T47D (cell line): ENCODE measurements at regions not wholly inside any gene's neighbourhood (a gene's known extent, or its start where the extent isn't known, plus 50 kb on each side); places are given as distances from the start of the nearest gene placed in this dataset.

ENCODE experiments used
- DNase-seq, 2 experiments: peaks; one replicate each; pipeline versions ENCODE4 v3.0.0 to v3.0.0-alpha.2; 2011 to 2012; ENCODE audit warnings: low read depth in 1 of 2, low spot score in 1 of 2
- JUND ChIP-seq: IDR thresholded peaks from 2 replicates; pipeline ENCODE4 v1.6.1; 2012; ENCODE audit warnings: low read depth
- in situ Hi-C: cut with HindIII; loops from 2 replicates; pipeline ENCODE4 v1.10.0; 2016; ENCODE audit warnings: low sequenced_read_pairs, low pct_unique_long_range_greater_than_20kb

DNA sequence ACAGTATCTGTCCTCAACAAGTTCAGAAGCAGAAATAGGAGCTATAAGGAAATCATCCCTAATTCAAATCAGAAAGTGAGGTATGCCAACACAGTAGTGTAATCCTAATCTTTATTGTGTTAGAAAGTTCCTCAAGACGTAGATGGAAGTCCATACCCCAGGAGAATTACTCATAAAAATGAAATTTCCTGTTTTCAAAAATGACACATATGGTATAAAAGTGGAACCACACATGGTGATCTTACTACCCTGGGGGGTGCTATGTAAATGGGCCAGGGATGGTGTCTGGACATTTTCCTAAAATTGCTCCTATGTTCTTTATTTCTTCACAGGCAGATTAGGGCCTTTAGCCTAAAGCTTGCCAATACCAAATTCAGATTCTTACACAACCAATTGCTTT is 204.1 kb downstream of the ARRDC4 start:
- no peak for TF ChIP-seq JUND
- in situ Hi-C loops, result no loop called here
- DNase-seq, result no peak

DNA sequence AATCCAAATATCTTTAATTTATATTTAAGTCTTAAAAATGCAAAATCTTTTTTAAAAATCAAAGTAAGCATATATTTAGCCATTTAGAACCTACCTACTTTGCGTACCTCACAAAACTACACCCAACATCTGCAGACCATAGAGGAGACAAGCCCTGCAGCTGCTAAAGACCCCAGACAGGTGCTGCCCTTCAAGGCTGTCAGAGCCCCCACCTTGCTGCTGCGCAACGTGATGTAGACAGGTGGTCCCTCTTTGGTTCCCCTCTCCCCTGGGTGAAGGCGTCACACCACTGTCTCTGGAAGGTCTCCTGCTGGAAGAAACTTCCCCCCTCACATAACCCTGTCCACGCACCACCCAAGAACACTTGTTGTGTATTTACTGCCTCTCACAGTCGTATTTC is 204.5 kb downstream of the ARRDC4 start:
- no peak for DNase-seq
- no peak for TF ChIP-seq JUND
- in situ Hi-C loops, result no loop called here

DNA sequence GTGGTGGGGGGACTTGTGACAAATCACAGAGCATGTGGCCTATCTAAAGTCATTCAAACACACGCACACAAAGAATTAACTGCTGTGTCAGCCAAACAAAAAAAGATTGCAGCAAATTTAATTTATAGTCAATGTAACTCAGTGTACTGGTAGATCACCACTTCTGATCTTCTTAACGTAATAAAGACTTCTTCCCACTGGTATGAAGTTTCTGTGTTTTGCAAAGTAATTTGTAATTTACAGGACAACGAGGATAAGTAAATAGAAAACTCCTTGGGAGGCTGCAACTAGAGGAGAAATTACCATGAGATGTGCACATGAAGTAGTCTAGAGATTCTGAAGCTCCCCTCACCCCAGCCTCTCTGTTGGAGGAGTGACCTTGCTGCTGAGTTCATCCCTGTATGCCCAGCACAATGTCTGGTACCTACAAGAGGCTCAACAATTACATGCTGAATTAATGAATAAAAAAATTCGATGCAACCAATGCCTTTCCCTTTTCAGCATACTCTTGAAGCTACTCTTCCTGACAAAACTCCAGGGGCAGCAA is 207.3 kb downstream of the ARRDC4 start:
- TF ChIP-seq JUND, result no peak
- DNase-seq, result no peak
- in situ Hi-C loops, result no loop called here

DNA sequence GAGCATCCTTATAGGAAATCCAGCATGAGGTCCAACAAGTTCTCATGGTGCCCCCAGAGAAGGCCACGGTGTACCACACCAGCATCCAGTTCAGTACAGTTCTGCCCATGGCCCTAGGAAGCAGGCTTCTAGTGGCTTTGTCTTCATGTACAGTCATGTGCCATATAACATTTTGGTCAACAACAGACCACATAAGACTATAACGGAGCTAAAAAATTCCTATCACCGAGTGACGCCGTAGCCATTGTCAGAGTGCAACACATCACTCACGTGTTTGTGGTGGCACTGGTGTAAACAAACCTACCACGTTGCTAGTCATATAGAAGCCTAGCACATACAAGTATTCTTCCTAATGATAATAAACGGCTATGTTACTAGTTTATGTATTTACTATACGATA is 209.0 kb downstream of the ARRDC4 start:
- in situ Hi-C loops, result no loop called here
- no peak for TF ChIP-seq JUND
- no peak for DNase-seq

- DNase-seq, result peak in 1 of 2 experiments; percentile 10
- no peak for TF ChIP-seq JUND
- in situ Hi-C loops, result no loop called here
Observed at GRCh38 chr15:98174286-98174685, 213.8 kb downstream of the ARRDC4 start.

GRCh38 chr15:98174841-98175240 is 214.3 kb downstream of the ARRDC4 start:
- no peak for DNase-seq
- in situ Hi-C loops, result no loop called here
- TF ChIP-seq JUND, result no peak

- in situ Hi-C loops, result no loop called here
- TF ChIP-seq JUND, result no peak
- DNase-seq, result peak; percentile 70 to 82
Observed at GRCh38 chr15:98177966-98178592, 217.6 kb downstream of the ARRDC4 start.

DNA sequence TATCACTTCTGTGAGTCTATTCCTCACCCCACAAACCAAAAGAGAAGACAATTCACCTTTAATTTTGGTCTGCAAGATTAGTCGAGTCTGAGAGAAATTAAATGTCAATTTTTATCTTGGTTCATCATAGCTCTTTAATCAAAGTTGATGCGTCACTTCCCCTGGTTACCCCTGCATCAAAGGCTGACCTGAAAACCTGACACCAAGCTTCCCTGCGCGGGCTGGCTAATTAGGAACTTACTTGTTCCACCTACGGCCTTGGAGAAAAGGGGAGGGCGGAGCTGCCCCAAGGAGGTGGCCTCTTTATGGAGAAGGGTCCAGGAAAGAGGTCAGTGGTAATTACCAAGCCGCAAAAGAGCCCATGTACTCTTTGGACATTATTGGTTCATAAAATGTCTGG is 218.4 kb downstream of the ARRDC4 start:
- no peak for DNase-seq
- in situ Hi-C loops, result no loop called here
- TF ChIP-seq JUND, result no peak

DNA sequence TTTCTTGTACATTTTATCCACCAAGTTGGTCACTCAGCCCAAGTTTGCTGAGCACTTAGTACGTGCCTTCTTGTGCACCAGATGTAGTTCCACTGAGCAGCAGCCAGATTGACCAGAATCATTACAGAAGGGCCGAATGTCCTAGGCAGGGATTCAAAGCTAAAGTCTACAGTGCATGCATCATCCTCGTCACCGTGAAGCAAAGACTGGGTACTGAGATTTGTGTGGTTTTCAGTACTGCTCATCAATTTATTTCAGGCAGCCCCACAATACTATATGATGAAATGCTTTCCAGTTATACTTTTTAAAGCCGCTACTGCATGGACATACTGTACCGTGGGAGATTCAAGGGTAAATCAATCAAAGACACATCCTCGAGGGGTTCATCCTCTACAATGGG is 227.0 kb downstream of the ARRDC4 start:
- no peak for DNase-seq
- TF ChIP-seq JUND, result no peak
- in situ Hi-C loops, result no loop called here

DNA sequence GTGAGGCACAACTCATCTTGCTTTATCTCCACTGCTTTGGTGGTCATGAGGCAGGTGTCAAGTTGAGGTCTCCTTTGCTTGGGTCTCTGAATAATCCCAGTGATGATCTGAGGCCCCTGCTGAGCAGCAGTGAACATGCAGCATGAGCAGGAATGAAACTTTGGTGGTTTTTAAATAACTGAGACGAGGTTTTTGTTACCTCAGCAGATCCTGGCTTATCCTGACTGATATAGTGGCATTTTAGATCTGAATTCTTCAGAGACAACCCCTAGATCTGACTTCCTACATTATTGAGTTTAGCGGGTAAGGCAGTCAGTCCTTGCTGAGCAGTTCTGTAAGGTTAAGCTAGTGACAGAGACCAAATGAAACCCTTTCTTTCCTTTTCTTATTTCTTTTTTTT is 230.4 kb downstream of the ARRDC4 start:
- in situ Hi-C loops, result no loop called here
- TF ChIP-seq JUND, result no peak
- no peak for DNase-seq

GRCh38 chr15:98195796-98196195 is 235.3 kb downstream of the ARRDC4 start:
- TF ChIP-seq JUND, result no peak
- no peak for DNase-seq
- in situ Hi-C loops, result no loop called here

DNA sequence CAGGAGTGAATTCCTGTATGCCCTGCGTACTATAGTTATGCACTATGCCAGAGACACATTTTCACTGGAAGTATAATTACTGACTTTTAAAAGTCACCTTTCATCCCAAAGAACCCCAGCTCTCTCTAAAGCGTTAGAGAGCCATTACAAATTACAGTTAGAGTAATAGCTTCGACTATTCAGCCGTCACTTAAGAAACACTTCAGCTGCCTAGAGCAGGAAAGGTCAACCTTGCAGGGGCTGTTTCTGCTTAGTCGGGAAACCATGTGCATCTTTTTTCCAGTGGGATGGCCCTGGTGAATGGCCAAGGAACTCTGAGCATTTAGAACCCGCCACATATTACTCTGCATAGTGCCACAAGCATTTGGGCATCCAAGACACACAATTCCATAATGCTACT is 235.9 kb downstream of the ARRDC4 start:
- in situ Hi-C loops, result no loop called here
- no peak for TF ChIP-seq JUND
- no peak for DNase-seq

GRCh38 chr15:98202256-98202655 is 241.8 kb downstream of the ARRDC4 start:
- no peak for DNase-seq
- in situ Hi-C loops, result no loop called here
- no peak for TF ChIP-seq JUND
